H1 (cell line): ENCODE measurements at regions not wholly inside any gene's neighbourhood (a gene's known extent, or its start where the extent isn't known, plus 50 kb on each side); places are given as distances from the start of the nearest gene placed in this dataset.

Experiments used
- EP300 ChIP-seq, 2 experiments: IDR thresholded peaks; 1 replicate in 1 of 2; 2 replicates in 1 of 2; pipeline ENCODE4 v1.6.1; 2011 to 2012; ENCODE audit warnings: low read depth in 2 of 2, low read length in 2 of 2, mild to moderate bottlenecking in 2 of 2, borderline replicate concordance in 1 of 2, inconsistent platforms in 1 of 2, moderate library complexity in 1 of 2
- EZH2 ChIP-seq: fragments of 200-600 bp; sonication (generic); IDR thresholded peaks from 2 replicates; pipeline ENCODE4 v1.7.1; 2012; ENCODE audit warnings: low read depth, mild to moderate bottlenecking, moderate library complexity, low read length, inconsistent platforms; ENCODE audit not compliant: severe bottlenecking
- POLR2AphosphoS5 ChIP-seq: IDR thresholded peaks from 2 replicates; pipeline ENCODE4 v1.6.1; 2011; ENCODE audit warnings: low read depth, low read length
- TAF7 ChIP-seq: optimal IDR thresholded peaks from 2 replicates; pipeline ENCODE3; 2011; ENCODE audit warnings: low read depth, mild to moderate bottlenecking, inconsistent platforms, low read length, moderate library complexity, borderline replicate concordance
- TF ChIP-seq, protein P1 (sequence below), 3 experiments: IDR thresholded peaks; 1 replicate in 2 of 3; 2 replicates in 1 of 3; pipeline versions ENCODE4 v1.5.1 to v1.6.1; 2011; ENCODE audit warnings: low read length in 3 of 3, mild to moderate bottlenecking in 3 of 3, inconsistent platforms in 2 of 3, low read depth in 1 of 3, moderate library complexity in 1 of 3; ENCODE audit not compliant: insufficient read depth in 1 of 3; ENCODE audit errors: control extremely low read depth in 1 of 3

DNA sequence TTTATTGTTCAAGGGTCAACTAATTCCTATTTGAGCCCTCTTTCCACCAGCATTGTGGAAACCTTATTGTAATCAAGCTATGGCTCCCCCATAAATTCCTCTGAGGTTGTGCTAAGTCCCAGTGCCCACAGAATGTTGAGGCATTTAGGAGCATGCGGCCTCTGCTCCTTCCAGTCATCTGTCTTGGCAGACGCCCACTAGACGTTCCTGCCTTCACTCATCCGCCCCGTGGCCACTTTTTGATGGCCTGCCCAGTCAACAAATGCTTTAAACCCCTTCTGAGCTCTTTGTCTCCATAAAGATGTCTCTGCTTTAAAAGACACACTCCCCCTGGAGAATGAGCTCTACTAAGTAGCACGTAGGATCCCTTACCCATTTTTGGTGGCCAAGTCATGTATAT, 104.7 kb downstream of the GAS1 start:
- TF ChIP-seq EZH2: no peak
- TF ChIP-seq, protein P1, sequence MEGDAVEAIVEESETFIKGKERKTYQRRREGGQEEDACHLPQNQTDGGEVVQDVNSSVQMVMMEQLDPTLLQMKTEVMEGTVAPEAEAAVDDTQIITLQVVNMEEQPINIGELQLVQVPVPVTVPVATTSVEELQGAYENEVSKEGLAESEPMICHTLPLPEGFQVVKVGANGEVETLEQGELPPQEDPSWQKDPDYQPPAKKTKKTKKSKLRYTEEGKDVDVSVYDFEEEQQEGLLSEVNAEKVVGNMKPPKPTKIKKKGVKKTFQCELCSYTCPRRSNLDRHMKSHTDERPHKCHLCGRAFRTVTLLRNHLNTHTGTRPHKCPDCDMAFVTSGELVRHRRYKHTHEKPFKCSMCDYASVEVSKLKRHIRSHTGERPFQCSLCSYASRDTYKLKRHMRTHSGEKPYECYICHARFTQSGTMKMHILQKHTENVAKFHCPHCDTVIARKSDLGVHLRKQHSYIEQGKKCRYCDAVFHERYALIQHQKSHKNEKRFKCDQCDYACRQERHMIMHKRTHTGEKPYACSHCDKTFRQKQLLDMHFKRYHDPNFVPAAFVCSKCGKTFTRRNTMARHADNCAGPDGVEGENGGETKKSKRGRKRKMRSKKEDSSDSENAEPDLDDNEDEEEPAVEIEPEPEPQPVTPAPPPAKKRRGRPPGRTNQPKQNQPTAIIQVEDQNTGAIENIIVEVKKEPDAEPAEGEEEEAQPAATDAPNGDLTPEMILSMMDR (IDR thresholded peaks at IDR 0.05; ENCODE audit: control extremely low read depth in 1 of 3, insufficient read depth in 1 of 3, low read depth in 1 of 3, low read length in 3 of 3): no peak
- no peak for TF ChIP-seq EP300 (IDR thresholded peaks at IDR 0.05; ENCODE audit: borderline replicate concordance in 1 of 2, low read depth in 2 of 2, low read length in 2 of 2)
- TF ChIP-seq POLR2AphosphoS5: no peak
- no peak for TF ChIP-seq TAF7
